Activated naive CD4-positive, alpha-beta T cell treated with anti-CD3 and anti-CD28 coated beads, Interleukin-2, amount 50 U/mL, for 72 hours (primary cell): ENCODE measurements at regions not wholly inside any gene's neighbourhood (a gene's known extent, or its start where the extent isn't known, plus 50 kb on each side); places are given as distances from the start of the nearest gene placed in this dataset.
"Not testable (repeated sequence)": the region's sequence is repeated elsewhere in the genome, so short reads cannot be mapped to it uniquely, and the experiment has no call there.

Source experiments
- ATAC-seq, 2 donors: fragments of 150-1000 bp; cut with Tn5 transposase; 2 replicates each; pipeline ENCODE4 v1.10.0; 2021; ENCODE audit warnings: mild to moderate bottlenecking in 2 of 2, moderate library complexity in 2 of 2
- DNase-seq, 2 donors: peaks; one replicate each; pipeline ENCODE4 v3.0.0; 2021 to 2022; ENCODE audit warnings: low spot score in 2 of 2
- H3K27ac Mint-ChIP-seq, 2 donors: one replicate each; pipeline ENCODE4 v1.8.0; 2022; ENCODE audit warnings: mild to moderate bottlenecking in 2 of 2, mixed read lengths in 2 of 2
- H3K36me3 Mint-ChIP-seq, 2 donors: one replicate each; pipeline ENCODE4 v1.8.0; 2022; ENCODE audit warnings: mixed read lengths in 2 of 2
- H3K9me3 Mint-ChIP-seq, 2 donors: one replicate each; pipeline ENCODE4 v1.8.0; 2022; ENCODE audit warnings: mixed read lengths in 2 of 2

GRCh38 chr14:54010981-54011380 is 54.4 kb upstream of the BMP4 start:
- Mint-ChIP-seq H3K27ac (no peak overlapping the region), H3K36me3 (peaks cover 3 to 10% of the 10 kb centered on the region in 2 donors), H3K9me3 (peaks cover 11 to 13% of the 10 kb centered on the region in 2 donors)
- no peak for DNase-seq
- ATAC-seq: no peak

- H3K9me3 Mint-ChIP-seq: no peaks in the 10 kb centered on the region
- ATAC-seq (no peak), DNase-seq (no peak)
- no peak overlapping the region for H3K27ac Mint-ChIP-seq
- H3K36me3 Mint-ChIP-seq: no peaks in the 10 kb centered on the region
Observed at GRCh38 chr14:54023027-54023426, 66.4 kb upstream of the BMP4 start.

GRCh38 chr14:54025661-54026060 is 69.0 kb upstream of the BMP4 start:
- Mint-ChIP-seq H3K9me3 (peaks cover 0 to 4% of the 10 kb centered on the region in 2 donors), H3K36me3 (no peaks in the 10 kb centered on the region), H3K27ac (no peak overlapping the region)
- DNase-seq (no peak), ATAC-seq (no peak)

- Mint-ChIP-seq H3K27ac (no peak overlapping the region), H3K36me3 (no peaks in the 10 kb centered on the region), H3K9me3 (peaks cover 0 to 6% of the 10 kb centered on the region in 2 donors)
- DNase-seq: no peak
- no peak for ATAC-seq
Observed at GRCh38 chr14:54026671-54027070, 70.0 kb upstream of the BMP4 start.

- not testable (repeated sequence) for H3K27ac Mint-ChIP-seq, ATAC-seq, DNase-seq, H3K36me3 Mint-ChIP-seq
- peaks cover 18 to 27% of the 10 kb centered on the region in 2 donors for H3K9me3 Mint-ChIP-seq
Observed at GRCh38 chr14:54030996-54031395, 74.4 kb upstream of the BMP4 start.

- H3K27ac Mint-ChIP-seq, H3K36me3 Mint-ChIP-seq, ATAC-seq, DNase-seq: not testable (repeated sequence)
- peaks cover 19 to 27% of the 10 kb centered on the region in 2 donors for H3K9me3 Mint-ChIP-seq
Observed at GRCh38 chr14:54033285-54033684, 76.7 kb upstream of the BMP4 start.

GRCh38 chr14:54038724-54039123 is 82.1 kb upstream of the BMP4 start:
- Mint-ChIP-seq H3K36me3 (peaks cover 0 to 5% of the 10 kb centered on the region in 2 donors), H3K9me3 (peaks cover 13 to 17% of the 10 kb centered on the region in 2 donors), H3K27ac (no peak overlapping the region)
- DNase-seq (no peak), ATAC-seq (no peak)

GRCh38 chr14:54039311-54039710 is 82.7 kb upstream of the BMP4 start:
- no peak overlapping the region for H3K27ac Mint-ChIP-seq
- DNase-seq (no peak), ATAC-seq (no peak)
- peaks cover 9 to 17% of the 10 kb centered on the region in 2 donors for H3K9me3 Mint-ChIP-seq
- peaks cover 0 to 5% of the 10 kb centered on the region in 2 donors for H3K36me3 Mint-ChIP-seq

- no peak for DNase-seq
- no peak for ATAC-seq
- Mint-ChIP-seq H3K27ac (no peak overlapping the region), H3K9me3 (peaks cover 0 to 6% of the 10 kb centered on the region in 2 donors), H3K36me3 (no peaks in the 10 kb centered on the region)
Observed at GRCh38 chr14:54040846-54041245, 84.2 kb upstream of the BMP4 start.

GRCh38 chr14:54046250-54046649 is 89.6 kb upstream of the BMP4 start:
- H3K9me3 Mint-ChIP-seq: no peaks in the 10 kb centered on the region
- H3K36me3 Mint-ChIP-seq: no peaks in the 10 kb centered on the region
- ATAC-seq (no peak), DNase-seq (no peak)
- H3K27ac Mint-ChIP-seq: no peak overlapping the region

GRCh38 chr14:54047645-54048308 is 91.2 kb upstream of the BMP4 start:
- H3K9me3 Mint-ChIP-seq: no peaks in the 10 kb centered on the region
- H3K27ac Mint-ChIP-seq: no peak overlapping the region
- DNase-seq (no peak), ATAC-seq (no peak)
- H3K36me3 Mint-ChIP-seq: no peaks in the 10 kb centered on the region

GRCh38 chr14:54048311-54048710 is 91.7 kb upstream of the BMP4 start:
- Mint-ChIP-seq H3K27ac (no peak overlapping the region), H3K36me3 (no peaks in the 10 kb centered on the region), H3K9me3 (no peaks in the 10 kb centered on the region)
- no peak for ATAC-seq
- DNase-seq: no peak

- H3K36me3 Mint-ChIP-seq: no peaks in the 10 kb centered on the region
- ATAC-seq: no peak
- H3K27ac Mint-ChIP-seq: no peak overlapping the region
- no peaks in the 10 kb centered on the region for H3K9me3 Mint-ChIP-seq
- DNase-seq: no peak
Observed at GRCh38 chr14:54048736-54049135, 92.1 kb upstream of the BMP4 start.

- H3K36me3 Mint-ChIP-seq: no peaks in the 10 kb centered on the region
- H3K27ac Mint-ChIP-seq: no peak overlapping the region
- H3K9me3 Mint-ChIP-seq: no peaks in the 10 kb centered on the region
- ATAC-seq (no peak), DNase-seq (no peak)
Observed at GRCh38 chr14:54050759-54051158, 94.1 kb upstream of the BMP4 start.

GRCh38 chr14:54052696-54053385 is 96.2 kb upstream of the BMP4 start:
- ATAC-seq (no peak), DNase-seq (no peak)
- no peaks in the 10 kb centered on the region for H3K36me3 Mint-ChIP-seq
- H3K9me3 Mint-ChIP-seq: no peaks in the 10 kb centered on the region
- no peak overlapping the region for H3K27ac Mint-ChIP-seq

GRCh38 chr14:54053386-54053745 is 96.7 kb upstream of the BMP4 start:
- H3K9me3 Mint-ChIP-seq: no peaks in the 10 kb centered on the region
- H3K27ac Mint-ChIP-seq: no peak overlapping the region
- DNase-seq (no peak), ATAC-seq (no peak)
- H3K36me3 Mint-ChIP-seq: no peaks in the 10 kb centered on the region

GRCh38 chr14:54058505-54058904 is 101.9 kb upstream of the BMP4 start:
- ATAC-seq (no peak), DNase-seq (no peak)
- no peaks in the 10 kb centered on the region for H3K9me3 Mint-ChIP-seq
- H3K27ac Mint-ChIP-seq: no peak overlapping the region
- H3K36me3 Mint-ChIP-seq: no peaks in the 10 kb centered on the region
